ENCODE measurements at regions not wholly inside any gene's neighbourhood (a gene's known extent, or its start where the extent isn't known, plus 50 kb on each side); places are given as distances from the start of the nearest gene placed in this dataset.

DNA sequence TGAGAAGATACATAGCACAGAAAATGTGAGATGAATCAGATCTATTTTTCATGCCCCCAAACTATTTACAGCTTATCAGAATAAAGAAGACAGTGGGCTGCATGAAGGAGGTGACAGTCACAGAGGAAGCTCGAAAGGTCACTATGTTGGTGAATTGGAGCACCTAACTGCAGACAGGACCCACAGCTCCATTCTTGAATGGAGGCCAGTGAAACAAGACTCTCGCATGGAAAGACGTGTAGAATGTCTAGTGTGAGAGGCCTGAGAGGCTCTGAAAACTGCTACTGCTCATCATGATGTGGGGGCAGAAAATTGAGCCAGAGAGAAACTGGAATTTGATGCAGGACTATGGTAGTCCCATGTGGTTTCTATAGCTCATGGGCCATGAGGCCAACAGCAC is 60.3 kb upstream of the CCDC190 start:
- DNase-seq (ENCODE audit: low spot score): no peak

DNA sequence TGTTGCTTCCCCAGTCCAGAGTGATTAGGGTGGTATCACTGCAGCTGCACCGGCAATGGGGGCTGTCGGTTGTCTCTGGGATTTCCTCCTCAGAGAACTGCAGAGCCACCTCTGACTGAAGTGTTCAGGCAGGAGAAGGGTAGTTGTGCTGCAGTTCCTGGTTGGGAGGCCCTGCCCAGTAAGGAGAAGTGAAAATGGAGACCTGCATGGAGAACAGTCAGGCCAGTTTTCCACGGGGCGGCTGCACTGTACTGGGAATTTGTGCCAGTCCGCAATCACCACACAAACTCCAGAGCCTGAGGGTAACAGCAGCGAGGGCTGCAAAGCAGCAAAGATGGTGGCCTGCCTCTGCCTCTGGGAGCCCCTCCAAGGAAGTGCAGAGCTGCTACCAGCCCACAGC is 58.1 kb upstream of the CCDC190 start:
- no peak for DNase-seq (ENCODE audit: low spot score)

DNA sequence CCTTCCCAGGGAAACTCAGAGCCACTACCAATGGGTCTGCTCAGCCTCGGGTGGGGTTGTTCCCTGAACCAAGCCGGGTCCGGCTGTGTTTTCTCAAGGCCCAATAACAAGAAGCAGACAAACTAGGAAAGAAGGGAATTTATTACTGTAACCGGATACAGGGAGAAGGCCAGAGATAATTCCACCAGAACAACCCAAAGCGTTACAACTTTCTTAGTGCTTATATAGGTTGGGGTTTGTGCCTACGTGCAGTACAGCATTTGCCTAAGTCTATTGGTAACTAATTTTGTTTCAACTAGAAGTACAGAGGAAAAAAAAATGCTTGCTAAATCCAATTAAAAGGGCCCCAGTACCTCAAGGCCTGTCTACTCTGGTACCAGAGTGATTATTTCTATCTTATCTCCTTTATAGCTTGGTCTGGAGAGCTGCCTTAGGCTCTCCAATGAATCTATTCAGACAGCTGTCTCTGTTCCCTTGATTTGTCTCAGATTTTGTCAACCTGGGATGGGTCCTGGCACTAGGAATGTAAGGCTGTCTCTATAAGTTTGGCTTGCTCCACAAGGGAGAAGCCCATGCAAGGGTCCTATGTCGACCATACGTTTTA is 57.3 kb upstream of the CCDC190 start:
- no peak for DNase-seq (ENCODE audit: low spot score)

DNA sequence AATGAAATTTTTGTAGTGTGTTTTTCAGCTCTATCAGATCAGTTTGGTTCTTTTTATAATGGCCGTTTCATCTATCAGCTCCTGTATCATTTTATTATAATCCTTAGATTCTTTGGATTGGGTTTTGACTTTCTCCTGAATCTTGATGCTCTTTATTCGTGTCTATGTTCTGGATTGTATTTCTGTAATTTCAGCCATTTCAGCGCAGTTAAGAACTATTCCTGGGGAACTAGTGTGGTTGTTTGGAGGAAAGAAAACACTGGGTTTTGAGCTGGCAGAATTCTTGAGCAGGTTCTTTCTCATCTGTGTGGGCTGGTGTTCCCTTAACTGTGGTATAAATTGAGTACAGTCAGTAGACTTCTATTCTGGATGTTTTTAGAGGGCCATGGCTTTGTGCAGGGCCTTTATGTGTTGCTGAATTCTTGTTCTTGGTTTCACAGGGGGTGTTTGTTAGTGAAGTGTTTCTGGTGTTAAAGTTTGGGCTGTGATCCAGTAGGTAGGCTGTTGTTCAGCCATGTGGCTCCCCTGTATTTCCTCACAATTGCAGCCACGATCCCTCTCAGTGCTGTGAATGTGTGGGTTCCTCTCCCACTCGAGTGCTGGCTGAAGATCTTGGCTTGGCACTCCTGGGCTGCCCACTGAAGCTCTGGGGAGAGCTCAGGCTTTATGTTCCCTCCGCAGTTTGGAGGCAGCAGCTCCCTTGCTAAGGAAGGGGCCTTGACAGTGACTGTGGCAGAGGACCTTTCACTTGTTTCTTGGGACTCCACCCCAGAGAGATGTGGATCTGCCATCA is 56.0 kb upstream of the CCDC190 start:
- DNase-seq (ENCODE audit: low spot score): no peak

DNA sequence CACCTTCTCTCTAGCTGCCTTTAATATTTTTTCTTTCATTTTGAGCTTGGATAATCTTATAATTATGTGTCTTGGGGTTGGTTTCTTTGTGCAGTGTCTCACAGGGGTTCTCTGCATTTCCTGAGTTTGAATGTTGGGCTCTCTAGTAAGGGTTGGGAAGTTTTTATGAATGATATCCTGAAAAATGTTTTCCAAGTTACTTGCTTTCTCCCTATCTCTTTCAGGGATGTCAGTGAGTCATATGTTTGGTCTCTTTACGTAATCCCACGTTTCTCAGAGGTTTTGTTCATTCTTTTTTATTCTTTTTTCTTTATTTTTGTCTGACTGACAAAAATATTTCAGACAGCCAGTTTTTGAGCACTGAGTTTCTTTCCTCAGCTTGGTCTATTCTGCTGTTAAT is 55.4 kb upstream of the CCDC190 start:
- DNase-seq (ENCODE audit: low spot score): no peak

DNA sequence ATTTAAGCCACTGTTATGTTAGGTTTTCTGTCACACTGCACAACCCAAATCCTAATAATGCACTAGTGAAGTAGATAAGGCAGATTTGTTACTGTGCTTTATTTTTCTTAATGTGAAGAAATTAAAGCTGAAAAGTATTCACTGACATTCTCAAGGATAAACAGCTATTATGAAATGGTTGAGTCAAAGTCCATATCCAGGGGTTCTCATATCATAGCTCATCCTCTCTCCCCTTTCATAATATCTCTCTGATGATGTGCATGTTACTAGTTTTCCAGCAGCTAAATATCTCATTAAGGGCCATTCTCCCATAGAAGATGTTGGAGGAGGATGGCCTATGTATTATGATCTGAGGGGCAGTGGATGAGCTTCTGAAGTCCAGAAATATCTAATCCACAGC is 53.6 kb upstream of the CCDC190 start:
- no peak for DNase-seq (ENCODE audit: low spot score)

DNA sequence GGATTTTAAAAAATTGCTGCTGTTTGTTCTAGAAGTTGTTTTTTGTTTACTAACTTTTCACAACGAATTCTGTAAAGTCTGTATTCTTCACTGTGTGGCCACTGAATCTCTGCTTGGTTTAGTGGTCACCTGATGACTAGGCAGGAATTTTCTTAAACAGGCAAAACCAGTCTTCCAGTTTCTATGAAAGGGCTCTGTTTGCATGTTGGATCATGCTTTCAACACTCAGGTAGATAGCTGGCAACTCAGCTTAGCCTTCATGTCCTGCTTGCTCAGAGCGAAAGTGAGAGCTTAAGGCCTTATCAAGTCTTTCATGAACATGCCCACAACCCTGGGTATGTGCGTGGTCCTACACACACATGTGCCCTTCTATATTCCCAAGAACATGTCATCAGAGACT is 52.4 kb upstream of the CCDC190 start:
- no peak for DNase-seq (ENCODE audit: low spot score)

DNA sequence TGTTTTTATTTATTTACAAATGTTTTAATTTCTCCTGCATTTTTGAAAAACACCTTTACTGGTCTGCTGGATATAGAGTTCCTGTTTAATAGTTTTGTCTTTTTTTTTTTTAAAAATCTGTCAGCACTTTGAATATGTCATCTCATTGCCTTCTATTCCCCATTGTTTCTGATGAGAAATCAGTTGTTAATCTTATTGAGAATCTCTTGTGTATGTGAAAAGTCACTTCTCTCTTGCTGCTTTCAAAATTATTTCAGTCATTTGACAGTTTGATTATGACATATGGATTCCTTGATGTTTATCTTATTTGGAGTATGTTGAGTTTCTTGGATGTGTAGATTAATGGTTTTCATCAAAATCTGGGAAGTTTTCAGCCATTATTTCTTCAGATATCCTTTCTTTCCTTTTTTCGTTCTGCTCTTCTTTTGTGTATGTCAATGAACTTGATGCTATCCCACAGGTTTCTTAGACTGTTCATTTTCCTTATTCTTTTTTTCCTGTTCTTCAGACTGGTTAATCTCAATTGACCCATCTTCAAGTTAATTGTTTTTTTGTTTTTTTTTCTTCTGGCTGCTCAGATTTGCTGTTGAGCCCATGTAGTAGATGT is 51.2 kb upstream of the CCDC190 start:
- no peak for DNase-seq (ENCODE audit: low spot score)

Data from activated CD4-positive, alpha-beta T cell treated with anti-CD3 and anti-CD28 coated beads, Interleukin-2, Interleukin-4, amounts not matched to agents 100 ng/mL and 50 ng/mL, durations not matched to agents 16 hours and 8 hours (primary cell).